NOMO-1 (cell line): ENCODE measurements at regions not wholly inside any gene's neighbourhood (a gene's known extent, or its start where the extent isn't known, plus 50 kb on each side); places are given as distances from the start of the nearest gene placed in this dataset.
"Not testable (repeated sequence)": the region's sequence is repeated elsewhere in the genome, so short reads cannot be mapped to it uniquely, and the experiment has no call there.

Source experiments
- DNase-seq, 2 experiments: peaks; one replicate each; lab custom pipeline; 2025; ENCODE audit not compliant: unreplicated experiment in 2 of 2; lab: John Stamatoyannopoulos, UW

- DNase-seq, result no peak
Measured at GRCh38 chr12:46981622-46982021, 97.8 kb upstream of the PCED1B start.

GRCh38 chr12:46982629-46983392 lies 96.6 kb upstream of the PCED1B start:
- no peak for DNase-seq

GRCh38 chr12:46983393-46983793 lies 96.0 kb upstream of the PCED1B start:
- DNase-seq, result no peak

DNA sequence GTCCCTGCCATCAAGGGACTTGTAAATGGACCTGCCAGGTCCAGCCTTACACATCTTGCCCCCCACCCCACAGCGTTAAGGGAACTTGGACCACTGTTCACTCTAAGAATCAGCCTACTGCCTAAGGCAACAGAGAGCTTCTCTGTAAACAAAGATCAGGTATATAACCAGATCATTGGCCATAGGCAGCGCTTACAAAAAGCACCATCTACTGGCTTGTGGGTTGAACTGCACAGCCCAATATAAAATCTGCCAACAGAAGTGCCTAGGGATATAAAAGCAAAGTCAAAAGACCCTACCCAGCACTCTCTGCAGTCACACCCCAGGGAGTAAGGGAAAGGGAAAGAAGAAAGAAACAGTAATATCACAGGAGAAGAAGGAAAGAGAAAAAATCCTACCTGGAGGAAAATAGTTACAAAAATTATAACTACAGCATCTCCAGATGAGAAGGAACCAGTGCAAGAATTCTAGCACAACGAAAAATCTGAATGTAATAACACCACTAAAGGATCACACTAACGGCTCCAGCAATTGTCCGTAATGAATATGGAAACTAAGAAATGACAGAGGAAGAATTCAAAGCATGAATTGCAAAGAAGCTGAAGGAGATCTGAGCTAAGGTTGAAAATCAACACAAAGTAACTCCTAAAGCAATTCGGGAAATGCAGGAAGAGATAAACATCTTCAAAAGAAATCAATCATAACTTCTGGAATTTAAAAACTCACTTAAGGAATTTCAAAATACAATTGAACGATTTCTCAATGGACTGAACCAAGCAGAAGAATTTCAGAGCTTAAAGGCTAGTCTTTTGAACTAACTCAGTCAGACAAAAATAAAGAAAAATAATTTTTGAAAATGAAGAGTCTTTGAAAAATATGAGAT lies 95.2 kb upstream of the PCED1B start:
- peak; percentile 47 to 60 for DNase-seq

DNA sequence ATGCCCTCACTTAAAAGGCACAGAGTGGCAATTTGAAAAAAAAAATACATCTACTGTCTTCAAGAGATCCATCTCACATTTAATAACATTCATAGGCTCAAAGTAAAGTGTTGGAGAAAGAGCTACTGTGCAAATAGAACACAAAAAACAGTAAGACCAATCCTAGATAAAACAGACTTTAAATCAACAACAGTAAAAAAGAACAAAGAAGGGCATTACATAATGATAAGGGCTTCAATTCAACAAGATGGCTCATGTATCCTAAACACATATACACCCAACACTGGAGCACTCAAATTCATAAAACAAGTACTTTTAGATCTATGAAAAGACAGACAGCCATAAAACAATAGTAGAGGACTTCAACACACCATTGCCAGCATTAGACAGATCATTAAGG lies 93.6 kb upstream of the PCED1B start:
- no peak for DNase-seq

DNA sequence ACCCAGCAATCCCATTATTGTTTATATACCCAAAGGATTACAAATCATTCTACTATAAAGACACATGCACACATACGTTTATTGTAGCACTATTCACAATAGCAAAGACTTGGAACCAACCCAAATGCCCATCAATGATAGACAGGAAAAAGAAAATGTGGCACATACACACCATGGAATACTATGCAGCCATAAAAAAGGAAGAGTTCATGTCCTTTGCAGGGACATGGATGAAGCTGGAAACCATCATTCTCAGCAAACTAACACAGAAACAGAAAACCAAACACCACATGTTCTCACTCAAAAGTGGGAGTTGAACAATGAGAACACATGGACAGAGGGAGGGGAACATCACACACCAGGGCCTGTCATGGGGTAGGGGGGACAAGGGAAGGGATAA lies 91.3 kb upstream of the PCED1B start:
- not testable (repeated sequence) for DNase-seq

DNA sequence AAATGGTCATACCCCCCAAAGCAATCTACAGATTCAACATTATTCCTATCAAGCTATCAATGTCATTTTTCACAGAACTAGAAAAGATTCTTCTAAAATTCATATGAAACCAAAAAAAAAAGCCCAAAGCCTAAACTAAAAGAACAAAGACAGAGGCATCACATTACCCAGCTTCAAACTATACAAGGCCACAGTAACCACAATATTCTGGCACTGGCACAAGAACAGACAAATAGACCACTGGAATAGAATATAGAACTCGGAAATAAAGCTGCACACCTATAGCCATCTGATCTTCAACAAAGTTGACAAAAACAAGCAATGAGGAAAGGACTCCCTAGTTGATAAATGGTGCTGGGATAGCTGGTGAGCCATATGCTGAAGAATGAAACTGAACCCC lies 89.2 kb upstream of the PCED1B start:
- no peak for DNase-seq

DNA sequence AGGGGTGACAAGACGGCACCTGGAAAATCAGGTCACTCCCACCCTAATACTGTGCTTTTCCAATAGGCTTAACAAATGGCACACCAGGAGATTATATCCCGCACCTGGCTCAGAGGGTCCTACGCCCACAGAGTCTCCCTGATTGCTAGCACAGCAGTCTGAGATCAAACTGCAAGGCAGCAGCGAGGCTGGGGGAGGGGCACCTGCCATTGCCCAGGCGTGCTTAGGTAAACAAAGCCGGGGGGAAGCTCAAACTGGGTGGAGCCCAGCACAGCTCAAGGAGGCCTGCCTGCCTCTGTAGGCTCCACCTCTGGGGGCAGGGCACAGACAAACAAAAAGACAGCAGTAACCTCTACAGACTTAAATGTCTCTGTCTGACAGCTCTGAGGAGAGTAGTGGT lies 87.4 kb upstream of the PCED1B start:
- not testable (repeated sequence) for DNase-seq

DNA sequence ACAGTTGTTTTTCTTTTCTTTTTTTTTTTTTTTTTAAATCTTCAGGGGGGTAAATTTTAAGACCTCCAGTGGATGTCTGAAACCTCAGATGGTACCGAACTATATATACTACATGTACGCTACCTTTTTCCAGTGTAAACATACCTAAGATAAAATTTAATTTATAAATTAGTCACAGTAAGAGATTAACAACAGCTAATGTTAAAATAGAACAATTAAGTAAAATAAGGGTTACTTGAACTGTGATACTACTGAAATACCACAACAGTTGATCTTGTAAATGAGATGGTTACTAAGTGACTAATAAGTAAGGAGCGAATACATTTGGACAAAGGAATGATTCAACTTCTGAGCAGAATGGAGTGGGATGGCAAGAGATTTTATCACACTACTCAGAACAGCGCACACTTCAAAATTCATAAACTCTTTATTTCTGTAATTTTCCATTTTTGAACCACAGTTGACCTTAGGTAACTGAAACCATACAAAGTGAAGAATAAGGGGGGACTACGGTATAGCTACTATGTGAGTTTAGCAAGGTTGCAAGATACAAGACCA lies 80.5 kb upstream of the PCED1B start:
- no peak for DNase-seq

DNA sequence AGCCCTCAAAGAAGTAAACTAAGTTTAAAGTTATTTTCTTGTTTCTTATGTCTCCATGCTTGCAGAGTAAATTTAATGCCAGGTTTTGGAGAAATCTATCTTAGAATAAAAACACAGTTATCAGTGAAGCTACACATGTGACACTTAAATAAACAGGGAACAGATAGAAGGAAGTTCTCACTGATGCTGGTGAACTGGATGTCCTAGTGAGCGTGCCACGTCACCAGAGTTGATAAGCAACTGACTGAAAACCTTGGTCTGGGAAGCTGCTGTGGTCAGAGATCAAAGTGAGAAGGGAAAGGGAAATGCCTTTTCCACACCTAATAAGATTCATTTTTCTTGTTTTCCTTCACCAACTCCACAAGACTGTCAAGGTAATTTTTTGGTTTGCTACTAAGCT lies 74.8 kb upstream of the PCED1B start:
- no peak for DNase-seq

DNA sequence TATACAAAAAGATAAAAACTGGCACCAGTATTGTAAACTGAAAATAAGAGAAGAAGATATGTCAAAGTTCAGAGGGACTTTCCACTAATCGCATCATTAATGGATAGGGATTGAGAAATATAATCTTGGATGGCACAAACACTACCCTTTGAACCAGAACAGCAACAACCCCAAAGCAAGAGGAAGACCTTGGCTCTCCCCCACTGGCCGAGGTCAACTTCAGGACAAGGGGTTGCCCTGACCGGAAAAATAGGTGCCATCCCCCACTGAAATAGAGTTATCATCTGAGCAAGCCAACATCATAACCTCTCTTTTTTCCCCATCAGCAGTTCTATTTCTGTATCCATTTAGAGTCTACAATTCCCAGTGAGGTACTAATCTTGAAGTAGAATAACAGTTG lies 72.4 kb upstream of the PCED1B start:
- no peak for DNase-seq

GRCh38 chr12:47012552-47012951 lies 66.9 kb upstream of the PCED1B start:
- DNase-seq, result no peak

GRCh38 chr12:47014474-47014873 lies 64.9 kb upstream of the PCED1B start:
- no peak for DNase-seq

- no peak for DNase-seq
Measured at GRCh38 chr12:47015381-47015780, 64.0 kb upstream of the PCED1B start.

- DNase-seq, result peak; percentile 11 to 40
Measured at GRCh38 chr12:47017041-47017713, 62.2 kb upstream of the PCED1B start.

- no peak for DNase-seq
Measured at GRCh38 chr12:47017901-47018475, 61.4 kb upstream of the PCED1B start.

GRCh38 chr12:47020211-47020821 lies 59.1 kb upstream of the PCED1B start:
- DNase-seq, result peak in 1 of 2 experiments; percentile 14

DNA sequence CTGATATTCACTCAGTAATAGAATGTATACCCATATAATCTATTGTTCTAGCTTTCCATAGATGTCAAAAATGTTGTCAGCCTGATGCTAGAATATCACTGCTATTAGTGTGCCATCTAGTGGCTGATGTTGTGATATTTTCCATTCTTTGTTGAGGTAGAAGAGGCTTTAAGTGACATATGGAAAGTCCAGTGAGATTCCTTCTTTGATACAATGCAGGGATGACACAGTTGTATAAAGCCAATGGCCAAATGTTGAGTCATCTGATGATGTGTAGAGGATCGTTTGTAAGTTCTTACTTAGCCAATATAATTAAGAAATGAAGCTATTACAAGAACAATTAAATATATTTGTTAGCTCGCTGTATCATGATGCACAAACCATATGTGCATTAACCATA lies 58.1 kb upstream of the PCED1B start:
- DNase-seq, result peak; percentile 13 to 46

- no peak for DNase-seq
Measured at GRCh38 chr12:47022296-47022695, 57.1 kb upstream of the PCED1B start.

DNA sequence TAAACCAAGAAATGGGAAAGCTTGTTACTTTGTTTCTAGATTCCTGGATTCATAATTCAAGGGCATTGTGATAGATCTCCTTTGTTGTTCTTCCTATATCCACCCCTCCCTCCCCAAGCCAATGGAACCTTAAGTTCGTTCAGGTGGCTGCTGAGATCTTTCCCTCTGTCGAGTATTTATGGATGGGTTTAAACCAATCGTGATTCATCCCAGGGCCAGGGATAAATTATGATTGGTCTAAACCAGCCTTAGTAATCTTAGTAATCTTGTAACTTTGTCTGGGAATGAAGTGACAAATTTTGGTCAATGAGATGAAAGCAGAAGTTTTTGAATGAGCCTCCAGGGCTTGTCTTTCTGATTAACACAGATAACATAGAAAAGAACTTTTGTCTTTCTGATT lies 56.1 kb upstream of the PCED1B start:
- DNase-seq, result no peak
